ENCODE measurements at regions not wholly inside any gene's neighbourhood (a gene's known extent, or its start where the extent isn't known, plus 50 kb on each side); places are given as distances from the start of the nearest gene placed in this dataset.

GRCh38 chr6:117050301-117050700 is 173.3 kb downstream of the RFX6 start:
- TF ChIP-seq, protein P1, sequence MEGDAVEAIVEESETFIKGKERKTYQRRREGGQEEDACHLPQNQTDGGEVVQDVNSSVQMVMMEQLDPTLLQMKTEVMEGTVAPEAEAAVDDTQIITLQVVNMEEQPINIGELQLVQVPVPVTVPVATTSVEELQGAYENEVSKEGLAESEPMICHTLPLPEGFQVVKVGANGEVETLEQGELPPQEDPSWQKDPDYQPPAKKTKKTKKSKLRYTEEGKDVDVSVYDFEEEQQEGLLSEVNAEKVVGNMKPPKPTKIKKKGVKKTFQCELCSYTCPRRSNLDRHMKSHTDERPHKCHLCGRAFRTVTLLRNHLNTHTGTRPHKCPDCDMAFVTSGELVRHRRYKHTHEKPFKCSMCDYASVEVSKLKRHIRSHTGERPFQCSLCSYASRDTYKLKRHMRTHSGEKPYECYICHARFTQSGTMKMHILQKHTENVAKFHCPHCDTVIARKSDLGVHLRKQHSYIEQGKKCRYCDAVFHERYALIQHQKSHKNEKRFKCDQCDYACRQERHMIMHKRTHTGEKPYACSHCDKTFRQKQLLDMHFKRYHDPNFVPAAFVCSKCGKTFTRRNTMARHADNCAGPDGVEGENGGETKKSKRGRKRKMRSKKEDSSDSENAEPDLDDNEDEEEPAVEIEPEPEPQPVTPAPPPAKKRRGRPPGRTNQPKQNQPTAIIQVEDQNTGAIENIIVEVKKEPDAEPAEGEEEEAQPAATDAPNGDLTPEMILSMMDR (IDR thresholded peaks at IDR 0.05): no peak
- no peak for TF ChIP-seq EZH2 (IDR thresholded peaks at IDR 0.05; ENCODE audit: borderline replicate concordance, insufficient read depth, low read depth, low read length, poor library complexity, severe bottlenecking)

Data from B cell (primary cell).